D721Med (cell line): ENCODE measurements at regions not wholly inside any gene's neighbourhood (a gene's known extent, or its start where the extent isn't known, plus 50 kb on each side); places are given as distances from the start of the nearest gene placed in this dataset.

ENCODE experiments used
- DNase-seq: peaks from one replicate; pipeline ENCODE4 v3.0.0; 2011; ENCODE audit warnings: low spot score; ENCODE audit not compliant: insufficient read length
- FAIRE-seq: peaks from 2 replicates; lab custom pipeline; 2011; peaks lifted over from hg19 to GRCh38; lab: Jason Lieb, UNC
- TF ChIP-seq, protein P1 (sequence below): IDR thresholded peaks from 2 replicates; pipeline ENCODE4 v1.5.1; 2012; ENCODE audit warnings: mild to moderate bottlenecking, control low read depth; ENCODE audit not compliant: insufficient read depth; ENCODE audit errors: missing control alignments

DNA sequence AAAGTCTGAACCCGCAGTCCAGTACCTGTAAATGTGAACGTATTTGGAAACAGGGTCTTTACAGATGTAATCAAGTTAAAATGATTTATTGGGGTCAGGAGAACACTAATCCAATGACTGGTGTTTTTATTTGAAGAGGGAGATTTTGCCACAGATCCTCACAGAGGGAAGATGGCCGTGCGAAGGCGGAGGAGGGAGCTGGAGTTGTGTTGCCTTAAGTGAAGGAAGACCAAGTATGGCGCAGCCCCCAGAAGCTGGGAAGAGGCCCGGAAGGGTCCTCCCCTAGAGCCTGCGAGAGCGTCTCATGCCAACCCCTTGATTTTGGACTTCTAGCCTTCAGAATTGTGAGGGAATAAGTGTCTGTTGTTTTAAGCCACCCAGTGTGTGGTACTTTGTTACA, 102.8 kb upstream of the NUDT4 start:
- DNase-seq, result no peak
- TF ChIP-seq, protein P1, sequence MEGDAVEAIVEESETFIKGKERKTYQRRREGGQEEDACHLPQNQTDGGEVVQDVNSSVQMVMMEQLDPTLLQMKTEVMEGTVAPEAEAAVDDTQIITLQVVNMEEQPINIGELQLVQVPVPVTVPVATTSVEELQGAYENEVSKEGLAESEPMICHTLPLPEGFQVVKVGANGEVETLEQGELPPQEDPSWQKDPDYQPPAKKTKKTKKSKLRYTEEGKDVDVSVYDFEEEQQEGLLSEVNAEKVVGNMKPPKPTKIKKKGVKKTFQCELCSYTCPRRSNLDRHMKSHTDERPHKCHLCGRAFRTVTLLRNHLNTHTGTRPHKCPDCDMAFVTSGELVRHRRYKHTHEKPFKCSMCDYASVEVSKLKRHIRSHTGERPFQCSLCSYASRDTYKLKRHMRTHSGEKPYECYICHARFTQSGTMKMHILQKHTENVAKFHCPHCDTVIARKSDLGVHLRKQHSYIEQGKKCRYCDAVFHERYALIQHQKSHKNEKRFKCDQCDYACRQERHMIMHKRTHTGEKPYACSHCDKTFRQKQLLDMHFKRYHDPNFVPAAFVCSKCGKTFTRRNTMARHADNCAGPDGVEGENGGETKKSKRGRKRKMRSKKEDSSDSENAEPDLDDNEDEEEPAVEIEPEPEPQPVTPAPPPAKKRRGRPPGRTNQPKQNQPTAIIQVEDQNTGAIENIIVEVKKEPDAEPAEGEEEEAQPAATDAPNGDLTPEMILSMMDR, result no peak
- no peak for FAIRE-seq

- TF ChIP-seq, protein P1, result no peak
- DNase-seq (no peak), FAIRE-seq (no peak)
These were observed 102.1 kb upstream of the NUDT4 start for GRCh38 chr12:93275589-93275988.

- DNase-seq (no peak), FAIRE-seq (no peak)
- TF ChIP-seq, protein P1, result no peak
These were observed 97.9 kb upstream of the NUDT4 start for GRCh38 chr12:93279565-93280412.

DNA sequence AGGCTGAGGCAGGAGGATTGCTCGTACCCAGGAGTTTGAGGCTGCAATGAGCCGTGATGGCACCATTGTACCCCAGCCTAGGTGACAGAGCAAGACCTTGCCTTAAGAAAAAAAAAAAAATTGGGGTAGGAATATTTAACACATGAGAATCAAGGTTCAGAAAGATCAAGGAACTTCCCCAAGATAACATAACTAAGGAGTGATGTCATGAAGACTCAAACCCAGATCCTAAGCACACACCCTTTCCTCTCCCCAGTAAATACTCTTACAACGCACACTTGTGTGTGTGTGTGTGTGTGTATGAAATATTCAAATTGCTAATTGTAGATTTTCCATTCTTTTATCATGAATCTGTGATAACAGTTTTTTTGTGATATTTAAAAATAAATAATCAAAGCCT, 90.6 kb upstream of the NUDT4 start:
- TF ChIP-seq, protein P1, result no peak
- no peak for FAIRE-seq
- DNase-seq, result no peak

DNA sequence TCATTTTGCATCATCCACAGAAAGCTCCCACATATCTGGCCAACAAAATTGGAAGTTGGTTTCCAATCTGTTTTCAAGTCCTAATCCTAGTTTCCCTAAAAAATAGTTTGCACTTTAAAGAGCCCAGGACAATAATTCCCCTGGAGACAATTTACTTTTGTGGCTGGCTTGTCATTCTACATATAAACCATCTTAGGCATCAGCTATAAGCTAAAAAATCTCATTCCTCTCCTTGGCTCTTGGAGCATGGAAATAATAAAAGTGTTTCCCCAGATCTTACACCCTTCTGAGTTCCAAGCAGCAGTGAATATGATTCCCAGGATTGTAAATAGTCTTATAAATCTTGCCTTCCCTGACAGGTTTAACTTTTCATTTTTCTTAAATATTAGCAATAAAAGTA, 89.1 kb upstream of the NUDT4 start:
- TF ChIP-seq, protein P1, result no peak
- FAIRE-seq, result no peak
- DNase-seq, result no peak

- TF ChIP-seq, protein P1, result no peak
- FAIRE-seq (no peak), DNase-seq (no peak)
These were observed 87.3 kb upstream of the NUDT4 start for GRCh38 chr12:93290391-93290790.

DNA sequence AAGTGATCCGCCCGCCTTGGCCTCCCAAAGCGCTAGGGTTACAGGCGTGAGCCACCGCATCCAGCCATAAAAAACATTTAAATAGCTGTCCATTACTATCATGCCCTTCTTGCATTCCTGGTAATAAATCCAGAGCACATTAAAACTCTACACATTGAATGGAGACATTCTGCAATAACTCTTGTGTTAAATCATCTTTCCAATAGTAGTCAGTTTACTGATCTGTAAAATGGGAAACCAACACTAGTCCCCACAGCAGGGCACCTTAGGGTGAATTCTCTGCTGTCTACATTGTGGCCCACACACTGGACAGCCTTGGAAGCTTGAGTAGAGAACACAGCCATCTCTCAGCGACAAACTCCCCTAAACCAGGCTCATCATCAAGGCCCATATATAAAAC, 85.5 kb upstream of the NUDT4 start:
- TF ChIP-seq, protein P1, result no peak
- FAIRE-seq, result no peak
- no peak for DNase-seq
